HG03571 (cell line): ENCODE measurements at regions not wholly inside any gene's neighbourhood (a gene's known extent, or its start where the extent isn't known, plus 50 kb on each side); places are given as distances from the start of the nearest gene placed in this dataset.

Experiments used
- ATAC-seq: cut with Tn5 transposase; IDR thresholded peaks from one replicate; pipeline ENCODE4 v1.9.1; 2021; ENCODE audit not compliant: unreplicated experiment

DNA sequence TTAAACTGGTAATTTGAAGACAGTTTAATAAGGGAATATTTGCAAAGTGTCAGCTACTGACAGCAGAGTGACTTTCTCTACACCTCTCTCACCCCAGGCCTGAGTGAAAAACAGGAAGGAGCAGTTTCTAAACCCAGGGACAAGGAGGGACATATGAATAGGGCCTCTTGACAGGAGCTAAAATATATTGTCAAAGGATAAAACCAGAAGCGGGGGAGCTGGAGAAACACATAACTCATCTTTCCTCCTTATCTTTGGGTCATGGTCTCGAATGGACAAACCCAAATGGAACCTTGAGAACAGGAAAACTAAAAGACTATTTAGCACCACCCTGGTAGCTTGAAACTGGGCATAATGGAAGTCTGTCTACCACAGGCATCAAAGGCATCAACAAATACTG, 197.5 kb upstream of the FOXA2 start:
- ATAC-seq: no peak

DNA sequence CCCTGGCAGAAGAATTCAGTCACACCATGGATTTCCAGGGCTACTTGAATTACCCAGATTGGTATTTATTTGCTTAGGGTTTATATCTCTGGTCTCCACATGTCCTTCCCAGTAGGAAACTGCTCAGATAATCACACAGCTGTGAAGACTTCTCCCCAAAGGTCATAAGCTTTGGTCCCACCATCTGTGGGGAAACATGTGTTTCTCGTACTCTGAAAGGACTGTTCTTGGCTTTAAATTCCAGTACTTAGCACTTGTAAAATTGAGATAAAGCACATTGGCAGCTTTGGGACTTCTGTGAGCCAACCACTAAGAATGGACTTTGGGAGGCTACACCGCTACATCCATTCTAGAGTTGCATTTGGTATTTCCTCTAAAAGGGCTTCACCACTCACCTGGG, 205.3 kb upstream of the FOXA2 start:
- no peak for ATAC-seq

DNA sequence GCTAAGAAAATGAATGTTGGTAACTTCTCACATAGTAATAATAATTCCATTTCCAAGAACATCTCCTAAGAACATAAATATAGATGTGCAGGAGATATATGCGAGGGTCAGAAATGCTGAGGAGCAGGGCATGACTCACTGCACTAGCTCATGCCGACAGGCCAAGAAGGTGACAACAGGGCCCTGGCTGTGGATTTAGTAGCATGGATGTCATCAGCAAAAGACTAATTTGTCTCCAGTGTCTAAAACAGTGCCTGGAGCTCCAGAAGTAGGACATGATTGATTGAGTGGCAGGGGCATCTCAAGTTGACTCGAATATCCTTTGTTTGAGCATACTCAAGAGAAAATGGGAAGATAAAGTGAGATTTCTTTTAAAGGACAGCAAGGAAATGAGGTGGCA, 207.0 kb upstream of the FOXA2 start:
- ATAC-seq: no peak

DNA sequence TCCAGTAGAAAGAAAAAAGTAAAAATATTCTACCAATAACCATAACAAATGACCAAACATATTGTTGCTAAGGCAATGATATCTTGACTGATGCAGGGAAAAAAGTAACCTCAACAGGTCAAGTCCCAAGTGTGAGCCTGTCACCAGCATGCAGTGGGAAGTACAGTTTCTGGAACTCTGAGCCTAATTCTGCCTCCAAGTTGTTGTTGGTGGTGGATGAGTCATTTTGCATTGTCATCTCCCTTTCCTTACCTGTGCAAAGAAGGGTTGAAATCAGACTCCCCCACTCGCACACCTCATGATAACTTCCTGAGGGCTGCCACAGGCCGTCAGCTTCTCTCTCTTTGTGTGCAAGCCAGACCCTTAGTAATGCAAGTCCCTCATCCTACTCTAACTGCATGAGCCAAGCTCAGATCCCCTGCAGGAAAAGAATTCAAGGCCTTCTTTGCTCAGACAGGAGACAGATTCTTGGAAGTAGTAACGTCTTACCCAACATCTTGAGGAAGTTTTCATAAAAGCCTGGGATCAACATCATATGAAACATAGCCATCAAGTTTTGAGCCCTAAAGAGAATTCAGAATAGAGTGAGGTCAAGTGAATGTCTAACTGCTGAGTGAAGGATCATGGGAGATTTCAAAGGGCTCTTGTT, 207.6 kb upstream of the FOXA2 start:
- no peak for ATAC-seq

DNA sequence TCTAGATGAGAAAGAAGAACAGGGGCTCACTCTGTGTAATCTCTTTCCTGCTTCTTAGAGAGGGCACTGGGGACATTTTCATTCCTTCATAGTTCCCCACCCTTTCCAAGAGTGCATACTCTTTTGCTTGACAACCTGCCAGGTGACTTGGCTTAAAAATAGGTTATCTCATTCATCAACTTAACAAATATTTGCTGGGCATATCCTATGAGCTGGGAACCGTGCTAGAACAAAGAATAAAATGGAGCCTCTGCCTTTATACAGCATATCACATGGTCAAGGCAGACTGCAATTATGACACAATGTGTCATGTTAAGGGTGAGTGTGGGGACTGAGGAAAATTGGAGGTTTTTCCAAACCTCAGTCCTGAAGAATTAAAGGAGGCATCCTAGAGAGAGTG, 209.8 kb upstream of the FOXA2 start:
- ATAC-seq: no peak

DNA sequence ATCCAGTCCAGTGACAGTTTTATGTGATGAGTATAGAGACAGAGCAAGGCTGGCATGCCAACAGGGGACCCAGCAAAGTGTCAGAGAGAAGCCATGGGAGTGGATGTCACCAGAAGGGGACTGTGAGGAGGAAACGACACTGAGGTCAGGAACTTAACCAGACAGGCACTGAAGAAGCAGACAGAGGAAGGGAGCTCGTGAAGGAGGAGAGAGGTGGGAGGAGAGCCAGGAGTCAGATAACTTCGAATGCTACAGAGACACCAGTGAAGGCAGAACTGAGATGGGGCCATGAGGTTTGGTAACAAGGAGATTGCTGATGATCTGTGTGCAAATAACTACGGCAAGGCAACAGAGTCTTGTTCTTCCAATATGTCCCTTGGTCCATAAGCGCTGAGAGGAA, 211.1 kb upstream of the FOXA2 start:
- no peak for ATAC-seq

DNA sequence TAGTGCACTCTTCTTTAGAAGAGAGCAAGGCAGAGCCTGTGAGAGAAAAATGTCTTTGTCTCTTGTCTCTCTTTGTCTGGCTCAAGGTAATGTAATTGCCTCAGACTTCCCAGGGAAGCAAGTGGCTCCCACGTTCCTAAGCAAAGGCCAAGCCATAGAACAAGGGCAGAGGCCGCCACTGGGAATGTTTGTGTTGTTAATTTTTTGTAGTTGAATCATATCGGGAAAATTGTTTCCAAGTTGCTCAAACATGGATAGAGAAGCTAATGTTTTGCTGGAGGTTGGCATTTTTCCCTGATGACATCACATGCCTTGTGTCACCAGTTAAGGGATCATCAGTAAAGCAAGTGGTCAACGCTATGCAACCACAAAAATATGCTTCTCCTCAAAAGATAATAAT, 211.5 kb upstream of the FOXA2 start:
- ATAC-seq: no peak

DNA sequence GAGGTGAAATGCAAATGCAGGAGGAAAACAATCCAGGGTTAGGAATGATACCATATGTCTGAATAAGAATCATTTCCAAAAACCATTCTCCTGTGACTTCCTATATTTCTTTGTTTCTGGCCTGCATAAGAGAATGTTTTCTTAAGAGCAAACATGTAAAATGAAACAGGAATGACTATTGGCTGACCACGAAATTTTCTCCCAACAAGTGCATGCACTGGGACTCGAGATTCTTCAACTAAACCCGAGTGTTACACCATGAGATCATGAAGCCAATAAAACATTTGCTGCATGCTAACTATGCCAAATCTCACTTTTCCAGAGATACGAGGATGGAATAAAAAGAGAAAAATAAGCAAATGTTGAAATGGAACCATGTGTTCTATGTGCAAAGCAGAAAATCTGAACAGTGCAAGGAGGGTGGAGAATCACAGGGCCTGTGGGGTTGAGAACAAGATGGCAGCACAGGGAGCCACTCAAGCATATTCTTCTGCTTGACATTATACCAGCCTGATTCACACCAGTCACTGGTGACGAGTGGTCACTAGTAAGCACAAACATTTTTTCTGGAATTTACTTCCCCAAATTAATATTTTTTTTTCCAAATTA, 212.2 kb upstream of the FOXA2 start:
- no peak for ATAC-seq

DNA sequence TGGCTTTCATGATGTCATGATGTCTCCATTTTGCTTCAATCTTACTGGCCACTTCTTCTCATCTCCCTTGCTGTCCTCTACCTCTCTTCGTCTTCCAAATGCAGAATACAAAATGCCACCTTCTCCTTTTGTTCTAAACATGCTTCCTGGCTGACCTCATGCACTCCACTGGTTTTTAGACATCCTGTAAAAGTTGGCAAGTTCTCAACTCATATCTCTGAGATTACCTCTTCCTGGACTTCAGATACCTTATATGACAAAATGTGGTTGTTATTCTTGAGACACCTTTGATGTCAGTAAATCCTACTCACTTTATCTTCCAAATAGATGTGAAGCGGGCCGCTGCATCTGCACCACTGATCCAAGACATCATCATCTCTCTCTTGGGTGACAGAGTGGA, 212.7 kb upstream of the FOXA2 start:
- ATAC-seq: no peak

DNA sequence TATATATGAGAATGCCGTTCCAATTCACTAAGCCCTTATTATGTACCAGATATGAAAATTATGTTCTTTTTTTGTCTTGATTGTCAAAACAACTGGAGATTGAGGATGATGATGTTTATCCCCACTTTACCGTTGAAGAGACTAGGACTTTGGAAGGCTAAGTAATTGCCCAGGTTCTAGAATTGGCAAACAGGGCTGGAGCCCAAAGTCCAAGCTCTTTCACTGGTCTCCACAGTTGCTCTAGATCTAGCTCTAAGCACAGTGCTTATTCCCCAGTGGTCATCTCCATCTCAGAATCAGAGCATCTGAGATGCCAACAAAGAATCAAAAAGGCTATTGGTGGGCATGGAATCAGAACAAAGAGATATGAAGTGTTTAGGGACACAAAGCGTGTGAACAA, 215.3 kb upstream of the FOXA2 start:
- ATAC-seq: no peak

DNA sequence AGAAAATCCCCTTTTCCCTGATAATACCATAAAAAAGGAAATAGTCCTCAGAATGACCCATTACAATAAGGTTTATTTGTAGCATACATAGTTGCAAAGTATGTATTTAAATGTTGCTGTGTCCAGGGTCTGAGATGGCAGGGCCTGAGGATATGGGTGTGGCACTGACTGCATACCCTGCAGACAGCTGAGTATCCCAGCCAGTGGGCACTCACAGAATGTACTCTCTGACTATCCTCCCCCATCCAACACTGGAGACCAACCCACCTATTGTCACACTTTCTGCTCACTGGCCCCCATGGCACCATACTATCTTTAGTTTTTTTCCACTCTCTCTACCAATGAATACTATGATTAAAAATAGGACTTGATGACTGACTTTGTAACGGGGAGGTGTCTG, 215.8 kb upstream of the FOXA2 start:
- no peak for ATAC-seq

DNA sequence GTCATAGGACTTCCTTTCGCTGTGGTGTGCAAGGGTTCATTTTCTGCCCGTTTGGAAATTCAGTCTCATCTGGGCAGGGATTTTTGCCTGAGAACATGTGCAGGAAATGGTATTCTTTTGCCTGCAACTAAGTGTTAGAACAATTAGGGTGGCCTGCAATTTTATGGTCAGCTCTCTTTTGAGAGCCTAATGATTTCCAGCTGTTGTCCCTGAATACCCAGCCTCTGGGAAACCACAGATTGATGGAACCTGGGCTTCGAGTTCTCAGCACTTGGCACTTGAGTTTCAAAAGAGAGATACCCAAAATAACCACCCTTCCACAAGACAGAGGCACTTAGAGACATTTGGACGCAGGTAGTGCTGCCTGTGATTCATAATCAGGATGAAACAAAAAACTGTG, 217.2 kb upstream of the FOXA2 start:
- ATAC-seq: no peak

DNA sequence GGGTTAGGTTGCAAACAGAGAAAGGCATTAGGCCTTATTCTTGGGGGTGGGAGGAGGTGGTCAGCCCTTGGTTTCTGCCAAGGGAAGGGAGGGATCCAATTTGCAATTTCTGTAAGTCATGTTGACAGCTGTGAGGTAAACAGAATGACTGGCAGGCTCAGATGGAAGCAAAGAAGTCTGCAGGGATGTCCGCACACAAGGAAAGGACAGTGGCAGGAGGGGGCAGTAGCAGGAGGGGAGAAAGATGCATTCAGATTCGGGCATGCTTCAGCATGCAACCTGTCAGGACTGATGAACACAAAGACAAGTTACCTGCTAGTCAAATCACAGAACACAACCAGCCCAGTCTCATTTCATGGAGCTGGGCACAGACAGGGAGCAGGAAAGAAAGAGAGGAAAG, 217.9 kb upstream of the FOXA2 start:
- ATAC-seq: no peak

DNA sequence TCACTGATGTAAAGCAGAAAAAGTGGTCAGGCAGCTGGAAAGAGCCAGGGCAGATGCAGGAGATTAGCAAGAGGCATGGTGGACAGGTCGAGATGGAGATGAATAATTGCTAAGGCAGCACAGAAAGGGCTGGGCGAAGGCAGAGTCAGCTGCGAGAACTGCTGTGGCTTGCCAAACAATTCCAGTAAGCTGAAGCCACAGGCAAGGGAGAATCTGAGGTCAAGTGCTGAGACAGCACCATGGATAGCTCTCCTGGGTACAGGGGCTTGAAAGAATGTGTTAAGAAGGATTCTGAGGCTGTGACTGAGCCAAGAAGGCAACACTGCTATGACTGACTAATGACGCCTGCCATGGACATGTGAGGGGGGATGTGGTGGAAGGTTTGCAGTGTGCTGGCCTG, 220.8 kb upstream of the FOXA2 start:
- ATAC-seq: no peak

DNA sequence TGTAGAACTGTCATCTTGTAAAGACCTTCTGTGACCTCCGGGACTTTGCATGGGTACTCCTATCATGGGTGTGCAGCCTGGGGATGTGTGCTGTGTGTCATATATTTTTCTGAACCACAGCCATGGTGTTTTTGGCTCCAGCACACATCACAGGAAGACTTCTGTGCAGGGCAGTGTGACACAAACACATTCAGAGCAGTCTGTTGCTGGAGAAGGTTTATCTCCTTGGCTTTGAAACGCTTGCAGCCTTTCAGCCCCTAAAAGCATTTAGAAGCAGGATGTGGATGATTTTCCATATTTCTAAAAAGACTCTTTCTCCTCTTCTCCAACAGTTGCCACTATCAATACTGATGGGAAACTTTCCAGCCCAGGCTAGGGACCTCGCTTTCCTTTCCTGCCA, 221.6 kb upstream of the FOXA2 start:
- ATAC-seq: no peak

DNA sequence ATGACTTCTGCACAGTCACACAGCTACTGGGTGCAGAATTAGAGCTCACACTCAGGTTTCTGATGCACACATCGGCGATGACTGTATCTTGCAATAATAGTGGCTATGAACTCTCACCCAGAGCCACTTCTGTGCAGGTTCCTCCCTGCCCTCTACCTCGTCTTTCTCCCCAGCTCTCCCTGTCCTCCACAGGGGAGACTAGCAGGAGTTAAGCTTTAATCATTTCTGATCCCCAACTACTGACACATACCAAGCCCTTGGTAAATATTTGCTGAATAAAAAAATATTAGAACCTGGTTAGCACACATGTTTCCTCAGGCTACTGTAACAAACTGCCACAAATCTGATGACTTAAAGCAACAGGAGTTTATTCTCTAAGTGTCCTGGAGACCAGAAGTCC, 222.7 kb upstream of the FOXA2 start:
- ATAC-seq: no peak

DNA sequence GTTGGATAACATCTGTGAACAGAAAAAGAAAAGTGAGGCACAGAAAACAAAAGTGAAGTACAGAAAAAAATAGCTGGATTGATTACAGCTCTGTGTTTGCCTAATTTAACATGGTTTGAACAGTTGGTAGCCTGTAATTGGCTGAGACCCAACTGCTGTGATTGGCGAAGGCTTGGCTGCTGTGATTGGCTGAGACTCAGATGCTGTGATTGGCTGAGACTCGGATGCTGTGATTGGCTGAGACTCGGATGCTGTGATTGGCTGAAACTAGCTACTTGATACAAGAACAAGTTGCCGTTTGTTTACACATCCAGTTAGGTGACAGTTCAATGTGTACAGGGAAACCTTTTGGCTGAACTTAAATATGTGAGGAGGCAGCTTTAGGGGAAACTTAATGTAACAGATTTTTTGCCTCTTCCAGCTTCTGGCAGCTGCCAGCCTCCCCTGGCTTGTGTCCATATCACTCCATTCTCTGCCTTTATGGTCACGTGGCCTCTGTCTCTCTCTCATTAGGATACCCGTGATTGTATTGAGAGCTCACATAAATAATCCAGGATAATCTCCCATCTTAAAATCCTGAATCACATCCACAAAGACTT, 223.4 kb upstream of the FOXA2 start:
- ATAC-seq: no peak

DNA sequence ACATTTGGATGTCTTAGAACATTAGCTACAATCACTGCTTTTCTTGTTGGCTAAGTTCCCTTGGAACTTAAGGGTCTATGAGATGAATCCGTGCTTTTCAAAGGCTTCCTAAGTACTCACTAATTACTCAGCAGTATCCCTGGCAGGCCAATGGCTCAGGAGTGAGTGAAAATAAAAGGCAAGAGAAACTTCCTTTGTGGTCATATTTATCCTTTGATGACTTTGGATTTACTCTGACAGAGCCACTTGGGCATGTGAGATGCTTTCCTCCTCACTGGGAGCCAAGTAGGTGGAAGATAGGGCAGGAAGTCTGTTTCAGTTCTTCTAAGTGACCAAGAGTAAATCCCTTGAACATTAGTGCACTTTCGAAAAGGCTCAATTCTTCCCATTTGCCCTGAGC, 224.3 kb upstream of the FOXA2 start:
- ATAC-seq: no peak

DNA sequence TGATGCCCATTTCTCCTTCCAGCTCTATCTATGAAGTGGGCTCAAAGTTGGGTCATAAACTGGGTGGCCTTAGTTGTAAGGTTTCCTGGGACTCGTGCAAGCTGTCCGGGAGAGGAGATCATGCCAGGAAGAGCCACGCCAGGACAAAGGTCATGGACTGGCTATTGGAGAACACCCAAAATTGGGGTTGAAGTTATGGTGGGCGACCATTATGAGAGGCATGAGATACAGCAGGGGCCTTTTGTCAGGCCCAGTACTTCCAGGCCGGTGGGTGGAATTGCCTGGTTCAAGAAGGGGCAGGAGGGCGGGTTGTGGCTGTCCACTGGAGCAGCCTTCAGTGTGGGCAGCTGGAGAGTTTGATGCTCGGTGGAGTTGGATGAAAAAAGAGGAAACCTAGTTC, 225.1 kb upstream of the SSTR4 start:
- ATAC-seq: no peak

DNA sequence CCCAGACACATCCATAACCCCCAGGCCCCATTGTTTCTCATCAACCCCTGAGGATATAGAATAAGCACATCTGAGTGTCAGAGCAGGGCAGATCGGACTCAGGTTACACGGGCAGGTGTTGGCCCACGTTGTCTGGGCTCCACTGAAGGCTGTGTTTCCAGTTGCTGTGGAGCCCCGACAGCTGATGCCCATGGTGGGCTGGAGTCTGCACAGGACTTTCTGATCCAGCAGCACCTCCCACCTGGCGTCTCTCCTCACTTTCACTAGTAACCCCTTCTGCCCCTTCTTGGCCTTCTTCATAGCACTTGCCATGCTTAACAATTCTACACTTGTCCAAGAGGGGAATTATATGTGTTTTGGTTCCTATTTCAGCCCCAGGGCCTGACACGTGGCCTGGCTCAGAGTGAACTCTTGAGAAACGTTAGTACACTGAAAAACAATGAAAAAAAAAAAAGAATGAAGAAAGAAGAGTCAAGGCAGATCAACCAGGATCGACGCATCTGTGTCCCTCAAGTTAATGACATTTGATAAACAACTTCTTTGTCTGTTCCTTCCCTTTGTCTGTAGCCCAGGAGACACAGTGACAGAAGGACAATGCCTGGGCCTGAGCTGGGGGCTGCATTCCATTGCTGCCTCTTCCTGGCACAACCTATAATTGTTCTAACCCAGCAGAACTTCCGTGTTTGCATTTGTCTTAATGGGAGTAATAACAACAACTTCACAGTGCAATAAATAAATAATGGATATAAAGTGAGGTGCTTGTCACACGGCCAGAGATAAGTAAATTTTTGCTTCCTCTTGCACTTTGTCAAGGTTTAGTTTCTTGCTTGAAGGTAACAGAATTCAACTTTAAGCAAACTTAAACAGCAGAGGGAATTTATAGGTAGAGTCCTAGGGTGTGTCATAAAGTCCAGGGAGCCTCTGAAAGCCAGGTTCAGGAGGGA, 224.2 kb upstream of the SSTR4 start:
- ATAC-seq: no peak

DNA sequence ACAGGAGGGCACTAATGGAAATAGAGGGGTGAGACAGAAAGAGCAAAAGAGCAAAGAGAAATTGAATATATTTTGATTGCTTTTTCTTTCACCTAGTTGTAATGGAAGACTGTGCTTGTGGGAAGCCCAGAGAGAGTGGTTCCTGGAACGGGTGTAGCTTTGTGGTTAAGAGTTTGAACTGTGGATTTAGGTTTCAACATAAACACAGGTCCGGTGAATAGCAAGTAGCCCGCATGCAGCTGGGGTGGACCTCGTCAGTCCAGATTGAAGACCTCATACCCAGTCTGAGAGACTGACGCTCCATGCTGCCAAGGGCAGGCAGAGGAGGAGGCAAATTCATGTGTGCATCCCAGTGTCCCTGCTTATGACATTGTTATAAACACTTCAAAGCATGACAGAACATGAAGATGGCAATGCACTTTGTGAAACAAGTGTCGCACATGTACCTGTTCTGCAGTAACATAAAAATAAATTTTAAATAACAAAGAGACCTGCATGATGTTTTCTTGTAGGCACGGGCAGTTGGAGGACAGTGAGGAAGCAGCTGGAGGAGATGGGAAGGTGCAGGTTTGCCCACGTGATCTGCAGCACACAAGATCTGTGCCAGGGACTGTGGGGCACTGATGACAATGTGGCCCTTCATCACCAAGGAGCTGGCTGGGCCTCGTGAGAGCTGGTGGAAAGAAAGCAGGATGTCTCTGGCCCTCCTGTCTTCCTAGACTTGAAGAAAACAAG, 220.5 kb upstream of the SSTR4 start:
- no peak for ATAC-seq
